ENCODE measurements at regions not wholly inside any gene's neighbourhood (a gene's known extent, or its start where the extent isn't known, plus 50 kb on each side); places are given as distances from the start of the nearest gene placed in this dataset.

GRCh38 chr9:84107081-84107480 is 126.5 kb downstream of the RMI1 start:
- no peak overlapping the region for H3K27ac ChIP-seq
- no peak overlapping the region for H3K4me3 ChIP-seq
- H3K9me3 ChIP-seq: no peaks in the 10 kb centered on the region
- H3K27me3 ChIP-seq: peaks cover 0 to 16% (median 0%) of the 10 kb centered on the region in 4 donors
- intact Hi-C loops (cut with DNase I): no loop called here
- DNase-seq: no peak
- H3K36me3 ChIP-seq: no peaks in the 10 kb centered on the region
- TF ChIP-seq CTCF (IDR thresholded peaks at IDR 0.05) (no peak), POLR2A (IDR thresholded peaks at IDR 0.05) (no peak)
- no peaks in the 10 kb centered on the region for H3K4me1 ChIP-seq
- 76 to 84% methylated on average over 2 of the region's 2 CpGs for WGBS, 2 donors

GRCh38 chr9:84107995-84108394 is 127.4 kb downstream of the RMI1 start:
- H3K27me3 ChIP-seq: peaks cover 0 to 6% (median 0%) of the 10 kb centered on the region in 4 donors
- H3K9me3 ChIP-seq: no peaks in the 10 kb centered on the region
- 0 to 21% methylated on average over 1 of the region's 1 CpG for WGBS, 2 donors
- intact Hi-C loops (cut with DNase I): no loop called here
- TF ChIP-seq POLR2A (IDR thresholded peaks at IDR 0.05) (no peak), CTCF (IDR thresholded peaks at IDR 0.05) (no peak)
- no peaks in the 10 kb centered on the region for H3K36me3 ChIP-seq
- H3K4me3 ChIP-seq: no peak overlapping the region
- DNase-seq: no peak
- H3K4me1 ChIP-seq: no peaks in the 10 kb centered on the region
- H3K27ac ChIP-seq: no peak overlapping the region

GRCh38 chr9:84111726-84112125 is 131.1 kb downstream of the RMI1 start:
- no peaks in the 10 kb centered on the region for H3K4me1 ChIP-seq
- no peaks in the 10 kb centered on the region for H3K27me3 ChIP-seq
- WGBS, 2 donors: 64 to 71% methylated on average over 3 of the region's 3 CpGs
- H3K9me3 ChIP-seq: no peaks in the 10 kb centered on the region
- H3K36me3 ChIP-seq: no peaks in the 10 kb centered on the region
- intact Hi-C loops (cut with DNase I): no loop called here
- no peak overlapping the region for H3K4me3 ChIP-seq
- no peak for TF ChIP-seq CTCF (IDR thresholded peaks at IDR 0.05)
- TF ChIP-seq POLR2A (IDR thresholded peaks at IDR 0.05): no peak
- H3K27ac ChIP-seq: no peak overlapping the region
- no peak for DNase-seq

GRCh38 chr9:84121991-84122523 is 141.5 kb downstream of the RMI1 start:
- no peak for TF ChIP-seq CTCF (IDR thresholded peaks at IDR 0.05)
- TF ChIP-seq POLR2A (IDR thresholded peaks at IDR 0.05): no peak
- no peaks in the 10 kb centered on the region for H3K9me3 ChIP-seq
- DNase-seq: no peak
- H3K36me3 ChIP-seq: no peaks in the 10 kb centered on the region
- no peak overlapping the region for H3K4me3 ChIP-seq
- no peaks in the 10 kb centered on the region for H3K4me1 ChIP-seq
- H3K27ac ChIP-seq: no peak overlapping the region
- peaks cover 0 to 7% (median 0%) of the 10 kb centered on the region in 4 donors for H3K27me3 ChIP-seq
- intact Hi-C loops (cut with DNase I): no loop called here
- WGBS, 2 donors: 13 to 33% methylated on average over 1 of the region's 1 CpG

GRCh38 chr9:84122572-84122971 is 142.0 kb downstream of the RMI1 start:
- Histone ChIP-seq H3K9me3 (no peaks in the 10 kb centered on the region), H3K36me3 (no peaks in the 10 kb centered on the region), H3K27ac (no peak overlapping the region), H3K4me1 (no peaks in the 10 kb centered on the region), H3K27me3 (peaks cover 0 to 5% (median 0%) of the 10 kb centered on the region in 4 donors), H3K4me3 (no peak overlapping the region)
- no peak for DNase-seq
- no peak for TF ChIP-seq CTCF (IDR thresholded peaks at IDR 0.05)
- no peak for TF ChIP-seq POLR2A (IDR thresholded peaks at IDR 0.05)
- intact Hi-C loops (cut with DNase I): no loop called here
- 77 to 85% methylated on average over 1 of the region's 1 CpG for WGBS, 2 donors
